ENCODE measurements at regions not wholly inside any gene's neighbourhood (a gene's known extent, or its start where the extent isn't known, plus 50 kb on each side); places are given as distances from the start of the nearest gene placed in this dataset.

- no peak for ATAC-seq
- intact Hi-C loops (cut with DNase I), result no loop called here
- DNase-seq, result no peak
Observed at GRCh38 chr3:193929921-193930646, 205.9 kb upstream of the HES1 start.

- no peak for ATAC-seq
- intact Hi-C loops (cut with DNase I), result no loop called here
Observed at GRCh38 chr3:193932136-193932535, 203.8 kb upstream of the HES1 start.

GRCh38 chr3:193932576-193932975 is 203.4 kb upstream of the HES1 start:
- ATAC-seq (no peak), DNase-seq (no peak)
- intact Hi-C loops (cut with DNase I), result no loop called here

More at GRCh38 chr3:193932136-193932535, 203.8 kb upstream of the HES1 start:
- DNase-seq, result no peak

GRCh38 chr3:193933451-193933850 is 202.5 kb upstream of the HES1 start:
- intact Hi-C loops (cut with DNase I), result no loop called here

GRCh38 chr3:193935916-193936315 is 200.0 kb upstream of the HES1 start:
- intact Hi-C loops (cut with DNase I), result no loop called here
- no peak for DNase-seq
- no peak for ATAC-seq

More at GRCh38 chr3:193933451-193933850, 202.5 kb upstream of the HES1 start:
- ATAC-seq (no peak), DNase-seq (no peak)

- DNase-seq, result no peak
- intact Hi-C loops (cut with DNase I), result no loop called here
- no peak for ATAC-seq
Observed at GRCh38 chr3:193938613-193939012, 197.3 kb upstream of the HES1 start.

GRCh38 chr3:193939527-193939926 is 196.4 kb upstream of the HES1 start:
- DNase-seq, result no peak
- intact Hi-C loops (cut with DNase I), result no loop called here
- ATAC-seq, result no peak

GRCh38 chr3:193940526-193940925 is 195.4 kb upstream of the HES1 start:
- DNase-seq (no peak), ATAC-seq (no peak)
- intact Hi-C loops (cut with DNase I), result no loop called here

- ATAC-seq (no peak), DNase-seq (no peak)
- intact Hi-C loops (cut with DNase I), result no loop called here
Observed at GRCh38 chr3:193941486-193941885, 194.5 kb upstream of the HES1 start.

GRCh38 chr3:193942516-193943055 is 193.4 kb upstream of the HES1 start:
- intact Hi-C loops (cut with DNase I), result no loop called here
- no peak for ATAC-seq
- DNase-seq, result no peak

GRCh38 chr3:193943200-193943599 is 192.7 kb upstream of the HES1 start:
- DNase-seq (no peak), ATAC-seq (no peak)
- intact Hi-C loops (cut with DNase I), result no loop called here

- intact Hi-C loops (cut with DNase I), result no loop called here
- ATAC-seq (no peak), DNase-seq (no peak)
Observed at GRCh38 chr3:193943851-193944517, 192.0 kb upstream of the HES1 start.

GRCh38 chr3:193944518-193944884 is 191.4 kb upstream of the HES1 start:
- ATAC-seq (no peak), DNase-seq (no peak)
- intact Hi-C loops (cut with DNase I), result no loop called here

- intact Hi-C loops (cut with DNase I), result no loop called here
Observed at GRCh38 chr3:193945143-193945542, 190.8 kb upstream of the HES1 start.

GRCh38 chr3:193946945-193947344 is 189.0 kb upstream of the HES1 start:
- intact Hi-C loops (cut with DNase I), result no loop called here
- peak in 1 of 2 donors; percentile 59 for ATAC-seq

More at GRCh38 chr3:193945143-193945542, 190.8 kb upstream of the HES1 start:
- DNase-seq (no peak), ATAC-seq (peak; percentile 48 to 72)

GRCh38 chr3:193947596-193947995 is 188.4 kb upstream of the HES1 start:
- ATAC-seq, result peak in 1 of 2 donors; percentile 77

More at GRCh38 chr3:193946945-193947344, 189.0 kb upstream of the HES1 start:
- no peak for DNase-seq

GRCh38 chr3:193948459-193948858 is 187.5 kb upstream of the HES1 start:
- no peak for DNase-seq
- intact Hi-C loops (cut with DNase I), result no loop called here
- no peak for ATAC-seq

More at GRCh38 chr3:193947596-193947995, 188.4 kb upstream of the HES1 start:
- intact Hi-C loops (cut with DNase I), result no loop called here
- no peak for DNase-seq

GRCh38 chr3:193951859-193952258 is 184.1 kb upstream of the HES1 start:
- intact Hi-C loops (cut with DNase I), result no loop called here
- no peak for DNase-seq
- no peak for ATAC-seq

GRCh38 chr3:193954752-193955151 is 181.2 kb upstream of the HES1 start:
- no peak for DNase-seq
- intact Hi-C loops (cut with DNase I), result no loop called here
- ATAC-seq, result no peak

GRCh38 chr3:193955719-193956118 is 180.2 kb upstream of the HES1 start:
- DNase-seq, result no peak
- intact Hi-C loops (cut with DNase I), result no loop called here
- ATAC-seq, result no peak

GRCh38 chr3:193959861-193960260 is 176.1 kb upstream of the HES1 start:
- ATAC-seq, result no peak
- intact Hi-C loops (cut with DNase I), result no loop called here
- no peak for DNase-seq
